Natural killer cell (primary cell): ENCODE measurements at regions not wholly inside any gene's neighbourhood (a gene's known extent, or its start where the extent isn't known, plus 50 kb on each side); places are given as distances from the start of the nearest gene placed in this dataset.
A peak's percentile ranks its signal among the peaks of the same experiment; 100 is the strongest.

Experiments
- ATAC-seq, 3 donors: fragments of 150-1000 bp in 2 of 3; fragments of 200-7000 bp in 1 of 3; cut with Tn5 transposase; 1 replicate in 1 of 3; 2 replicates in 2 of 3; pipeline ENCODE4 v1.10.0; 2021; ENCODE audit warnings: mild to moderate bottlenecking in 2 of 3, moderate library complexity in 2 of 3
- DNase-seq, 2 donors: peaks; one replicate each; pipeline versions ENCODE4 v3.0.0 to v3.0.0-alpha.2; 2013 to 2021; ENCODE audit warnings: mixed read lengths in 1 of 2
- H3K27ac ChIP-seq: one replicate; pipeline ENCODE4 v1.5.1; 2013; ENCODE audit warnings: mild to moderate bottlenecking, low read length
- H3K27me3 ChIP-seq: one replicate; pipeline ENCODE4 v1.6.1; 2013; ENCODE audit warnings: low read length; ENCODE audit not compliant: control insufficient read depth, insufficient read depth
- H3K36me3 ChIP-seq: one replicate; pipeline ENCODE4 v1.6.1; 2013; ENCODE audit warnings: low read length; ENCODE audit not compliant: control insufficient read depth, insufficient read depth
- H3K4me1 ChIP-seq: one replicate; pipeline ENCODE4 v1.6.1; 2013; ENCODE audit warnings: low read length; ENCODE audit not compliant: control insufficient read depth, insufficient read depth
- H3K4me3 ChIP-seq: one replicate; pipeline ENCODE4 v1.5.1; 2013; ENCODE audit warnings: low read length
- H3K9me3 ChIP-seq: one replicate; pipeline ENCODE4 v1.6.1; 2013; ENCODE audit warnings: low read length; ENCODE audit not compliant: control insufficient read depth, insufficient read depth
- H3K27ac Mint-ChIP-seq, 2 donors: one replicate each; pipeline ENCODE4 v1.8.0; 2022; ENCODE audit warnings: mild to moderate bottlenecking in 2 of 2, mixed read lengths in 2 of 2, moderate library complexity in 1 of 2
- H3K27me3 Mint-ChIP-seq, 2 donors: one replicate each; pipeline ENCODE4 v1.8.0; 2022; ENCODE audit warnings: low read depth in 2 of 2, mixed read lengths in 2 of 2
- H3K36me3 Mint-ChIP-seq: one replicate; pipeline ENCODE4 v1.8.0; 2022; ENCODE audit warnings: mixed read lengths
- H3K4me1 Mint-ChIP-seq, 2 donors: one replicate each; pipeline ENCODE4 v1.8.0; 2022; ENCODE audit warnings: mixed read lengths in 2 of 2
- H3K4me3 Mint-ChIP-seq: one replicate; pipeline ENCODE4 v1.8.0; 2022; ENCODE audit warnings: mild to moderate bottlenecking, moderate library complexity, mixed read lengths
- H3K9me3 Mint-ChIP-seq, 2 donors: one replicate each; pipeline ENCODE4 v1.8.0; 2022; ENCODE audit warnings: mixed read lengths in 2 of 2
- CTCF ChIP-seq: fragments of 200-600 bp; IDR thresholded peaks from one replicate; pipeline ENCODE4 v1.8.0; 2022; ENCODE audit warnings: antibody characterized with exemption
- WGBS: methylation state at CpG from one replicate; pipeline ENCODE4 v1.1.7; 2013; ENCODE audit warnings: missing lambda C conversion rate; ENCODE audit not compliant: insufficient coverage; 5-methylcytosine and 5-hydroxymethylcytosine counted together
- intact Hi-C: fragments of 100-400 bp; cut with micrococcal nuclease; formaldehyde crosslinking; loops from one replicate; pipeline ENCODE4 v1.14.2; 2022

- Mint-ChIP-seq H3K4me1 (peaks cover 5 to 6% of the 10 kb centered on the region in 2 donors), H3K4me3 (no peak overlapping the region), H3K36me3 (no peaks in the 10 kb centered on the region), H3K27me3 (peaks cover 2 to 8% of the 10 kb centered on the region in 2 donors), H3K27ac (no peak overlapping the region), H3K9me3 (peaks cover 0 to 2% of the 10 kb centered on the region in 2 donors)
- intact Hi-C loops = no loop called here
- no peak overlapping the region for H3K4me3 ChIP-seq
- 50% methylated on average over 2 of the region's 2 CpGs for WGBS
- no peak for DNase-seq
- H3K4me1 ChIP-seq = peaks cover 4% of the 10 kb centered on the region
- H3K27ac ChIP-seq = no peak overlapping the region
- no peaks in the 10 kb centered on the region for H3K27me3 ChIP-seq
- no peaks in the 10 kb centered on the region for H3K9me3 ChIP-seq
- ATAC-seq = no peak
- no peaks in the 10 kb centered on the region for H3K36me3 ChIP-seq
- TF ChIP-seq CTCF = no peak
These were observed 68.7 kb downstream of the IL12A start for GRCh38 chr3:160057331-160057730.

- Histone ChIP-seq H3K4me3 (no peak overlapping the region), H3K27me3 (no peaks in the 10 kb centered on the region), H3K4me1 (peaks cover 4% of the 10 kb centered on the region), H3K9me3 (no peaks in the 10 kb centered on the region), H3K36me3 (no peaks in the 10 kb centered on the region), H3K27ac (no peak overlapping the region)
- TF ChIP-seq CTCF = no peak
- Mint-ChIP-seq H3K4me3 (no peak overlapping the region), H3K9me3 (peaks cover 0 to 2% of the 10 kb centered on the region in 2 donors), H3K36me3 (no peaks in the 10 kb centered on the region), H3K27ac (no peak overlapping the region), H3K27me3 (no peaks in the 10 kb centered on the region), H3K4me1 (peaks cover 5 to 6% of the 10 kb centered on the region in 2 donors)
- DNase-seq (no peak), ATAC-seq (no peak)
- intact Hi-C loops = no loop called here
- WGBS = 93% methylated on average over 31 of the region's 32 CpGs
These were observed 71.9 kb downstream of the IL12A start for GRCh38 chr3:160060409-160061027.

GRCh38 chr3:160061525-160061924 lies 72.9 kb downstream of the IL12A start:
- no peak for DNase-seq
- Histone ChIP-seq H3K4me3 (no peak overlapping the region), H3K27me3 (no peaks in the 10 kb centered on the region), H3K9me3 (no peaks in the 10 kb centered on the region), H3K27ac (no peak overlapping the region), H3K4me1 (peaks cover 4% of the 10 kb centered on the region), H3K36me3 (no peaks in the 10 kb centered on the region)
- no peak for ATAC-seq
- Mint-ChIP-seq H3K27me3 (no peaks in the 10 kb centered on the region), H3K27ac (peak overlapping the region in 1 of 2 donors; percentile 48), H3K4me1 (peaks cover 5 to 6% of the 10 kb centered on the region in 2 donors), H3K36me3 (no peaks in the 10 kb centered on the region), H3K9me3 (peaks cover 0 to 2% of the 10 kb centered on the region in 2 donors), H3K4me3 (peak overlapping the region; percentile 58)
- WGBS = 23% methylated on average over 12 of the region's 12 CpGs
- TF ChIP-seq CTCF = no peak
- intact Hi-C loops = no loop called here

GRCh38 chr3:160065282-160065681 lies 76.6 kb downstream of the IL12A start:
- Histone ChIP-seq H3K4me1 (peaks cover 4% of the 10 kb centered on the region), H3K27me3 (no peaks in the 10 kb centered on the region), H3K9me3 (no peaks in the 10 kb centered on the region), H3K36me3 (no peaks in the 10 kb centered on the region), H3K27ac (no peak overlapping the region), H3K4me3 (no peak overlapping the region)
- H3K36me3 Mint-ChIP-seq = no peaks in the 10 kb centered on the region
- H3K9me3 Mint-ChIP-seq = peaks cover 0 to 2% of the 10 kb centered on the region in 2 donors
- DNase-seq (no peak), ATAC-seq (no peak)
- TF ChIP-seq CTCF = no peak
- WGBS = 31% methylated on average over 4 of the region's 4 CpGs
- peaks cover 5 to 6% of the 10 kb centered on the region in 2 donors for H3K4me1 Mint-ChIP-seq
- no peak overlapping the region for H3K4me3 Mint-ChIP-seq
- no peak overlapping the region for H3K27ac Mint-ChIP-seq
- intact Hi-C loops = no loop called here
- no peaks in the 10 kb centered on the region for H3K27me3 Mint-ChIP-seq
